Sigmoid colon (tissue), 6 donors: ENCODE measurements at regions not wholly inside any gene's neighbourhood (a gene's known extent, or its start where the extent isn't known, plus 50 kb on each side); places are given as distances from the start of the nearest gene placed in this dataset.

Experiments used
- DNase-seq: peaks from one replicate; pipeline ENCODE4 v3.0.0-alpha.2; 2019
- H3K27ac ChIP-seq, 4 donors: fragments of 200-600 bp; sonication (generic); one replicate each; pipeline ENCODE4 v1.5.1; 2016 to 2019; ENCODE audit warnings: mild to moderate bottlenecking in 1 of 4
- H3K27me3 ChIP-seq, 3 donors: fragments of 200-600 bp; sonication (generic); one replicate each; pipeline ENCODE4 v1.5.1; 2019; ENCODE audit warnings: mild to moderate bottlenecking in 1 of 3
- H3K36me3 ChIP-seq, 4 donors: fragments of 200-600 bp; sonication (generic); one replicate each; pipeline ENCODE4 v1.5.1; 2016 to 2019
- H3K4me1 ChIP-seq, 4 donors: fragments of 200-600 bp; sonication (generic); one replicate each; pipeline ENCODE4 v1.5.1; 2017 to 2019
- H3K4me3 ChIP-seq, 4 donors: fragments of 200-600 bp; sonication (generic); one replicate each; pipeline ENCODE4 v1.5.1; 2017 to 2019; ENCODE audit warnings: mild to moderate bottlenecking in 2 of 4, moderate library complexity in 1 of 4
- H3K9me3 ChIP-seq, 4 donors: fragments of 200-600 bp in 3 of 4; sonication (generic) in 3 of 4; one replicate each; pipeline versions ENCODE4 v1.5.1 to v1.6.1; 2013 to 2019
- CTCF ChIP-seq, 4 experiments: fragments of 450-650 bp in 3 of 4; fragments of 200-600 bp in 1 of 4; IDR thresholded peaks; one replicate each; pipeline ENCODE4 v1.5.1; 2016 to 2019; ENCODE audit warnings: antibody characterized with exemption in 4 of 4, mild to moderate bottlenecking in 3 of 4, moderate library complexity in 2 of 4
- EP300 ChIP-seq, 4 donors: sonication (generic); formaldehyde crosslinking; IDR thresholded peaks; one replicate each; pipeline ENCODE4 v1.6.1; 2017; ENCODE audit warnings: antibody characterized with exemption in 4 of 4
- POLR2A ChIP-seq, 2 donors: fragments of 450-650 bp; IDR thresholded peaks; one replicate each; pipeline ENCODE4 v1.6.1; 2016; ENCODE audit warnings: antibody characterized with exemption in 2 of 2, mild to moderate bottlenecking in 2 of 2, moderate library complexity in 2 of 2
- POLR2AphosphoS5 ChIP-seq, 4 donors: sonication (generic); formaldehyde crosslinking; IDR thresholded peaks; one replicate each; pipeline ENCODE4 v1.6.1; 2017; ENCODE audit warnings: antibody characterized with exemption in 4 of 4
- WGBS, 2 donors: extraction: QIAGEN DNeasy Blood & Tissue Kit; methylation state at CpG; one replicate each; pipeline ENCODE4 v1.1.7; 2013; 5-methylcytosine and 5-hydroxymethylcytosine counted together
- intact Hi-C: fragments of 100-400 bp; cut with DNase I; formaldehyde crosslinking; loops from one replicate; pipeline ENCODE4 v1.15.1; 2023
- donor health status: healthy with polysubstance abuse.
- donor health status: healthy.

- Histone ChIP-seq H3K9me3 (no peaks in the 10 kb centered on the region), H3K27me3 (no peaks in the 10 kb centered on the region), H3K36me3 (no peaks in the 10 kb centered on the region), H3K27ac (no peak overlapping the region), H3K4me1 (no peaks in the 10 kb centered on the region), H3K4me3 (no peak overlapping the region)
- 92 to 95% methylated on average over 8 of the region's 8 CpGs for WGBS, 2 donors
- TF ChIP-seq POLR2AphosphoS5 (IDR thresholded peaks at IDR 0.05) = no peak
- no peak for TF ChIP-seq POLR2A (IDR thresholded peaks at IDR 0.05)
- TF ChIP-seq EP300 (IDR thresholded peaks at IDR 0.05) = no peak
- TF ChIP-seq CTCF (IDR thresholded peaks at IDR 0.05) = no peak
- no peak for DNase-seq
- intact Hi-C loops = no loop called here
These were observed 222.4 kb downstream of the OPA1 start for GRCh38 chr3:193815246-193816027.

GRCh38 chr3:193816028-193816395 is 223.0 kb downstream of the OPA1 start:
- no peak overlapping the region for H3K4me3 ChIP-seq
- WGBS, 2 donors = 87 to 95% methylated on average over 10 of the region's 10 CpGs
- no peaks in the 10 kb centered on the region for H3K9me3 ChIP-seq
- no peaks in the 10 kb centered on the region for H3K36me3 ChIP-seq
- DNase-seq = no peak
- no peak overlapping the region for H3K27ac ChIP-seq
- TF ChIP-seq EP300 (IDR thresholded peaks at IDR 0.05) (no peak), CTCF (IDR thresholded peaks at IDR 0.05) (no peak), POLR2A (IDR thresholded peaks at IDR 0.05) (no peak), POLR2AphosphoS5 (IDR thresholded peaks at IDR 0.05) (no peak)
- H3K27me3 ChIP-seq = no peaks in the 10 kb centered on the region
- no peaks in the 10 kb centered on the region for H3K4me1 ChIP-seq
- intact Hi-C loops = no loop called here

GRCh38 chr3:193816656-193817311 is 223.8 kb downstream of the OPA1 start:
- Histone ChIP-seq H3K9me3 (no peaks in the 10 kb centered on the region), H3K4me1 (no peaks in the 10 kb centered on the region), H3K36me3 (no peaks in the 10 kb centered on the region), H3K27me3 (no peaks in the 10 kb centered on the region), H3K4me3 (no peak overlapping the region), H3K27ac (peak overlapping the region in 2 of 4 donors; percentile 39 to 60)
- 13 to 54% methylated on average over 14 of the region's 14 CpGs for WGBS, 2 donors
- TF ChIP-seq EP300 (IDR thresholded peaks at IDR 0.05) (no peak), POLR2AphosphoS5 (IDR thresholded peaks at IDR 0.05) (peak in 3 of 4 donors; percentile 43 to 55 (median 52))
- peak; percentile 92 for DNase-seq
- intact Hi-C loops = no loop called here

GRCh38 chr3:193819117-193820010 is 226.4 kb downstream of the OPA1 start:
- no peak for DNase-seq
- WGBS, 2 donors = 93 to 94% methylated on average over 16 of the region's 16 CpGs
- intact Hi-C loops = no loop called here
- no peak for TF ChIP-seq CTCF (IDR thresholded peaks at IDR 0.05)
- no peak for TF ChIP-seq POLR2AphosphoS5 (IDR thresholded peaks at IDR 0.05)
- no peak for TF ChIP-seq POLR2A (IDR thresholded peaks at IDR 0.05)
- no peak for TF ChIP-seq EP300 (IDR thresholded peaks at IDR 0.05)
- no peaks in the 10 kb centered on the region for H3K4me1 ChIP-seq
- no peaks in the 10 kb centered on the region for H3K36me3 ChIP-seq
- H3K27ac ChIP-seq = no peak overlapping the region
- no peaks in the 10 kb centered on the region for H3K27me3 ChIP-seq
- H3K4me3 ChIP-seq = no peak overlapping the region
- no peaks in the 10 kb centered on the region for H3K9me3 ChIP-seq
